ENCODE measurements at regions not wholly inside any gene's neighbourhood (a gene's known extent, or its start where the extent isn't known, plus 50 kb on each side); places are given as distances from the start of the nearest gene placed in this dataset.

- no peak for DNase-seq
- Histone ChIP-seq H3K4me3 (no peak overlapping the region), H3K27ac (no peak overlapping the region), H3K4me1 (replicated peaks in 1 of 2) (no peaks in the 10 kb centered on the region), H3K36me3 (replicated peaks in 1 of 2) (no peaks in the 10 kb centered on the region), H3K9me3 (replicated peaks in 1 of 3) (no peaks in the 10 kb centered on the region), H3K27me3 (no peaks in the 10 kb centered on the region)
- intact Hi-C loops (cut with DNase I) = no loop called here
- WGBS, 4 donors = 87 to 95% (median 91%) methylated on average over 6 of the region's 6 CpGs
- TF ChIP-seq POLR2A (IDR thresholded peaks at IDR 0.05) (no peak), CTCF (IDR thresholded peaks at IDR 0.05) (no peak)
These were observed 753.7 kb downstream of the BRD1 start for GRCh38 chr22:49073873-49074417.

GRCh38 chr22:49072996-49073645, 754.6 kb downstream of the BRD1 start:
- Histone ChIP-seq H3K9me3 (replicated peaks in 1 of 3) (no peaks in the 10 kb centered on the region), H3K27me3 (no peaks in the 10 kb centered on the region), H3K36me3 (replicated peaks in 1 of 2) (no peaks in the 10 kb centered on the region), H3K27ac (no peak overlapping the region), H3K4me3 (no peak overlapping the region), H3K4me1 (replicated peaks in 1 of 2) (no peaks in the 10 kb centered on the region)
- DNase-seq = no peak
- TF ChIP-seq CTCF (IDR thresholded peaks at IDR 0.05) = no peak
- TF ChIP-seq POLR2A (IDR thresholded peaks at IDR 0.05) = no peak
- intact Hi-C loops (cut with DNase I) = no loop called here
- 86 to 93% (median 88%) methylated on average over 5 to 8 of the region's 8 CpGs for WGBS, 4 donors

GRCh38 chr22:49070501-49070900, 757.2 kb downstream of the BRD1 start:
- intact Hi-C loops (cut with DNase I) = no loop called here
- H3K36me3 ChIP-seq (replicated peaks in 1 of 2) = no peaks in the 10 kb centered on the region
- 28 to 48% (median 39%) methylated on average over 6 to 7 of the region's 7 CpGs for whole genome bisulfite sequencing, 4 donors
- H3K9me3 ChIP-seq (replicated peaks in 1 of 3) = no peaks in the 10 kb centered on the region
- H3K27ac ChIP-seq = no peak overlapping the region
- DNase-seq = no peak
- TF ChIP-seq CTCF (IDR thresholded peaks at IDR 0.05) = no peak
- no peak for TF ChIP-seq POLR2A (IDR thresholded peaks at IDR 0.05)
- H3K27me3 ChIP-seq = no peaks in the 10 kb centered on the region
- no peaks in the 10 kb centered on the region for H3K4me1 ChIP-seq (replicated peaks in 1 of 2)
- no peak overlapping the region for H3K4me3 ChIP-seq

- Histone ChIP-seq H3K36me3 (replicated peaks in 1 of 2) (no peaks in the 10 kb centered on the region), H3K9me3 (replicated peaks in 1 of 3) (no peaks in the 10 kb centered on the region), H3K27me3 (no peaks in the 10 kb centered on the region), H3K4me3 (no peak overlapping the region), H3K27ac (no peak overlapping the region), H3K4me1 (replicated peaks in 1 of 2) (no peaks in the 10 kb centered on the region)
- intact Hi-C loops (cut with DNase I) = no loop called here
- no peak for DNase-seq
- WGBS, 4 donors = 64 to 76% (median 70%) methylated on average over 15 of the region's 15 CpGs
- TF ChIP-seq POLR2A (IDR thresholded peaks at IDR 0.05) (no peak), CTCF (IDR thresholded peaks at IDR 0.05) (no peak)
These were observed 758.7 kb downstream of the BRD1 start for GRCh38 chr22:49068861-49069500.

All from adrenal gland (tissue), 9 donors.